B cell (primary cell): ENCODE measurements at regions not wholly inside any gene's neighbourhood (a gene's known extent, or its start where the extent isn't known, plus 50 kb on each side); places are given as distances from the start of the nearest gene placed in this dataset.

ENCODE experiments used
- ATAC-seq: fragments of 200-7000 bp; cut with Tn5 transposase; one replicate; pipeline ENCODE4 v1.10.0; 2021; ENCODE audit warnings: low read depth, mild to moderate bottlenecking, moderate number of reproducible peaks, moderate library complexity
- CTCF ChIA-PET: fragments of 350-600 bp; sonication (Branson Sonifier 250); formaldehyde crosslinking; loops from one replicate; lab custom pipeline; 2021; ENCODE audit warnings: antibody characterized with exemption, inconsistent platforms; lab: Charles Lee
- POLR2A ChIA-PET: fragments of 350-600 bp; sonication (Branson Sonifier 250); formaldehyde crosslinking; loops from one replicate; lab custom pipeline; 2021; ENCODE audit warnings: antibody characterized with exemption; lab: Charles Lee
- DNase-seq: peaks from one replicate; pipeline ENCODE4 v3.0.0; 2013
- H2AFZ ChIP-seq: 2 replicates; pipeline ENCODE4 v1.6.1; 2012; ENCODE audit warnings: mild to moderate bottlenecking, low read depth, low read length; ENCODE audit not compliant: insufficient read depth, poor library complexity, severe bottlenecking
- H3K27ac ChIP-seq, 2 donors: 1 replicate in 1 of 2; 2 replicates in 1 of 2; pipeline ENCODE4 v1.5.1; 2012 to 2013; ENCODE audit warnings: low read length in 2 of 2, mild to moderate bottlenecking in 2 of 2, moderate library complexity in 1 of 2
- H3K27me3 ChIP-seq, 4 experiments: fragments of 200-600 bp in 1 of 4; sonication (generic) in 1 of 4; replicated peaks in 1 of 4; 1 replicate in 2 of 4; 2 replicates in 2 of 4; pipeline versions ENCODE4 v1.6.1 to v1.7.0; 2013 to 2016; ENCODE audit warnings: low read length in 3 of 4, mild to moderate bottlenecking in 2 of 4, mixed read lengths in 1 of 4, moderate library complexity in 1 of 4; ENCODE audit not compliant: insufficient read depth in 4 of 4, control insufficient read depth in 3 of 4; ENCODE audit errors: control extremely low read depth in 1 of 4
- H3K36me3 ChIP-seq, 2 experiments: replicated peaks in 1 of 2; 1 replicate in 1 of 2; 2 replicates in 1 of 2; pipeline versions ENCODE4 v1.6.1 to v1.7.1; 2013; ENCODE audit warnings: low read length in 1 of 2; ENCODE audit not compliant: insufficient read depth in 2 of 2, control insufficient read depth in 1 of 2; ENCODE audit errors: control extremely low read depth in 1 of 2, extremely low read depth in 1 of 2
- H3K4me1 ChIP-seq, 2 donors: fragments of 200-600 bp in 1 of 2; sonication (generic) in 1 of 2; 1 replicate in 1 of 2; 2 replicates in 1 of 2; pipeline versions ENCODE4 v1.5.1 to v1.6.1; 2013 to 2017; ENCODE audit warnings: low read length in 2 of 2; ENCODE audit not compliant: control insufficient read depth in 2 of 2, insufficient read depth in 2 of 2
- H3K4me2 ChIP-seq: replicated peaks from 2 replicates; pipeline ENCODE3; 2012; ENCODE audit warnings: mild to moderate bottlenecking, low read depth, low read length; ENCODE audit not compliant: poor library complexity, severe bottlenecking
- H3K4me3 ChIP-seq, 5 experiments: fragments of 200-600 bp in 1 of 5; sonication (generic) in 1 of 5; 1 replicate in 3 of 5; 2 replicates in 2 of 5; pipeline versions ENCODE4 v1.5.1 to v1.7.0; 2011 to 2016; ENCODE audit warnings: low read length in 4 of 5, mild to moderate bottlenecking in 4 of 5, low read depth in 2 of 5, control low read depth in 1 of 5, moderate library complexity in 1 of 5; ENCODE audit not compliant: insufficient read depth in 1 of 5; ENCODE audit errors: control extremely low read depth in 1 of 5, extremely low read depth in 1 of 5
- H3K79me2 ChIP-seq: fragments of 200-600 bp; sonication (generic); one replicate; pipeline ENCODE4 v1.6.0; 2016; ENCODE audit warnings: low read length; ENCODE audit not compliant: control insufficient read depth, insufficient read depth
- H3K9ac ChIP-seq: fragments of 200-600 bp; sonication (generic); 2 replicates; pipeline ENCODE4 v1.6.1; 2017; ENCODE audit warnings: mild to moderate bottlenecking, low read length, moderate library complexity
- H3K9me3 ChIP-seq, 3 donors: one replicate each; pipeline versions ENCODE4 v1.6.1 to v1.7.1; 2013; ENCODE audit warnings: low read length in 2 of 3; ENCODE audit not compliant: control insufficient read depth in 2 of 3, insufficient read depth in 1 of 3; ENCODE audit errors: control extremely low read depth in 1 of 3
- H4K20me1 ChIP-seq: 2 replicates; pipeline ENCODE4 v1.6.0; 2012; ENCODE audit warnings: mild to moderate bottlenecking, low read length; ENCODE audit not compliant: insufficient read depth, control insufficient read depth, poor library complexity, severe bottlenecking
- H3K27ac Mint-ChIP-seq: one replicate; pipeline ENCODE4 v1.8.0; 2021; ENCODE audit warnings: mixed read lengths
- H3K27me3 Mint-ChIP-seq: one replicate; pipeline ENCODE4 v1.8.0; 2021; ENCODE audit warnings: mixed read lengths
- H3K4me1 Mint-ChIP-seq: one replicate; pipeline ENCODE4 v1.8.0; 2021; ENCODE audit warnings: mixed read lengths
- H3K4me3 Mint-ChIP-seq: one replicate; pipeline ENCODE4 v1.8.0; 2021; ENCODE audit warnings: mixed read lengths
- H3K9me3 Mint-ChIP-seq: one replicate; pipeline ENCODE4 v1.8.0; 2022; ENCODE audit warnings: mixed read lengths; ENCODE audit not compliant: insufficient read depth
- EZH2 ChIP-seq: IDR thresholded peaks from 2 replicates; pipeline ENCODE4 v1.6.1; 2012; ENCODE audit warnings: borderline replicate concordance, low read depth, mild to moderate bottlenecking, moderate library complexity, low read length; ENCODE audit not compliant: insufficient read depth, poor library complexity, severe bottlenecking
- WGBS: methylation state at CpG from one replicate; pipeline ENCODE4 v1.1.5; 2013; ENCODE audit warnings: missing lambda C conversion rate; ENCODE audit not compliant: insufficient coverage; 5-methylcytosine and 5-hydroxymethylcytosine counted together
- intact Hi-C: fragments of 100-400 bp; cut with micrococcal nuclease; formaldehyde crosslinking; loops from one replicate; pipeline ENCODE4 v1.10.0; 2022
- TF ChIP-seq, protein P1 (sequence below): fragments of 200-600 bp; IDR thresholded peaks from one replicate; pipeline ENCODE4 v1.8.0; 2022; ENCODE audit warnings: antibody characterized with exemption, mild to moderate bottlenecking

DNA sequence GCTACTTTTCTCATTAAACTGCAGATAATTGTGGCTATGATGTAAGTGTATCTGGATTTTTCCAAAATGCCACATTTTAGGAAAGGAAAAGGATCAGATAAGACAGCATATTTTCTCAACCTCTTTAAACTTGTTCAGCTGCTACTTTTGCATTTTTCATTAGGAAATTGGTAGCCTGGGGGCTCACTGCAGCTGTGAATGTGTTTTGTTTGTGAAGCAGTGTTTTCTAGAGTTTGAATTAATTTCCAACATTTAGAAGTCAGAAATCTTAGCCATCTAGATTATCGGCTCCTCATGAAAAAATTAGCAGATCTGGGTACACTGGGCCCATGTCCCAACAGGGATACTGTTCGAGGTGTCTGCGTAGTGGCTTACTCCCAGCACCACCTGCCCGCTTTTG lies 56.3 kb upstream of the ZDBF2 start:
- no peak overlapping the region for H3K9ac ChIP-seq
- ChIA-PET POLR2A (no interaction called here), CTCF (no interaction called here)
- H3K27me3 Mint-ChIP-seq: peaks cover 29% of the 10 kb centered on the region
- H3K27ac Mint-ChIP-seq: no peak overlapping the region
- H3K4me3 Mint-ChIP-seq: no peak overlapping the region
- H3K4me3 ChIP-seq: no peak overlapping the region
- ATAC-seq (no peak), DNase-seq (no peak)
- peaks cover 6% of the 10 kb centered on the region for H3K9me3 Mint-ChIP-seq
- H3K27me3 ChIP-seq: peaks cover 0 to 9% (median 4%) of the 10 kb centered on the region in 4 experiments
- no peak overlapping the region for H3K27ac ChIP-seq
- no peaks in the 10 kb centered on the region for H3K79me2 ChIP-seq
- no peaks in the 10 kb centered on the region for H4K20me1 ChIP-seq
- WGBS: 84% methylated on average over 3 of the region's 4 CpGs
- peaks cover 0 to 9% (median 9%) of the 10 kb centered on the region in 3 donors for H3K9me3 ChIP-seq
- no peaks in the 10 kb centered on the region for H3K36me3 ChIP-seq
- intact Hi-C loops: no loop called here
- no peak overlapping the region for H3K4me2 ChIP-seq
- peaks cover 9% of the 10 kb centered on the region for H3K4me1 Mint-ChIP-seq
- no peak overlapping the region for H2AFZ ChIP-seq
- H3K4me1 ChIP-seq: peaks cover 2 to 7% of the 10 kb centered on the region in 2 donors
- no peak for TF ChIP-seq EZH2
- TF ChIP-seq, protein P1, sequence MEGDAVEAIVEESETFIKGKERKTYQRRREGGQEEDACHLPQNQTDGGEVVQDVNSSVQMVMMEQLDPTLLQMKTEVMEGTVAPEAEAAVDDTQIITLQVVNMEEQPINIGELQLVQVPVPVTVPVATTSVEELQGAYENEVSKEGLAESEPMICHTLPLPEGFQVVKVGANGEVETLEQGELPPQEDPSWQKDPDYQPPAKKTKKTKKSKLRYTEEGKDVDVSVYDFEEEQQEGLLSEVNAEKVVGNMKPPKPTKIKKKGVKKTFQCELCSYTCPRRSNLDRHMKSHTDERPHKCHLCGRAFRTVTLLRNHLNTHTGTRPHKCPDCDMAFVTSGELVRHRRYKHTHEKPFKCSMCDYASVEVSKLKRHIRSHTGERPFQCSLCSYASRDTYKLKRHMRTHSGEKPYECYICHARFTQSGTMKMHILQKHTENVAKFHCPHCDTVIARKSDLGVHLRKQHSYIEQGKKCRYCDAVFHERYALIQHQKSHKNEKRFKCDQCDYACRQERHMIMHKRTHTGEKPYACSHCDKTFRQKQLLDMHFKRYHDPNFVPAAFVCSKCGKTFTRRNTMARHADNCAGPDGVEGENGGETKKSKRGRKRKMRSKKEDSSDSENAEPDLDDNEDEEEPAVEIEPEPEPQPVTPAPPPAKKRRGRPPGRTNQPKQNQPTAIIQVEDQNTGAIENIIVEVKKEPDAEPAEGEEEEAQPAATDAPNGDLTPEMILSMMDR: no peak

- no peak overlapping the region for H3K27ac Mint-ChIP-seq
- TF ChIP-seq, protein P1: no peak
- TF ChIP-seq EZH2: no peak
- Histone ChIP-seq H4K20me1 (no peaks in the 10 kb centered on the region), H3K27ac (no peak overlapping the region), H2AFZ (no peak overlapping the region), H3K36me3 (no peaks in the 10 kb centered on the region), H3K4me3 (no peak overlapping the region), H3K9ac (no peak overlapping the region), H3K79me2 (no peaks in the 10 kb centered on the region), H3K4me1 (peaks cover 2 to 7% of the 10 kb centered on the region in 2 donors), H3K4me2 (no peak overlapping the region), H3K9me3 (peaks cover 0 to 9% (median 9%) of the 10 kb centered on the region in 3 donors), H3K27me3 (peaks cover 0 to 11% (median 3%) of the 10 kb centered on the region in 4 experiments)
- peaks cover 6% of the 10 kb centered on the region for H3K9me3 Mint-ChIP-seq
- WGBS: no CpG with 5 or more reads among the region's 4 CpGs
- ChIA-PET CTCF (no interaction called here), POLR2A (no interaction called here)
- peaks cover 9% of the 10 kb centered on the region for H3K4me1 Mint-ChIP-seq
- H3K4me3 Mint-ChIP-seq: no peak overlapping the region
- H3K27me3 Mint-ChIP-seq: peaks cover 26% of the 10 kb centered on the region
- intact Hi-C loops: no loop called here
- no peak for ATAC-seq
- peak; percentile 27 for DNase-seq
These were observed 55.5 kb upstream of the ZDBF2 start for GRCh38 chr2:206218796-206219499.
